MM.1S (cell line): ENCODE measurements at regions not wholly inside any gene's neighbourhood (a gene's known extent, or its start where the extent isn't known, plus 50 kb on each side); places are given as distances from the start of the nearest gene placed in this dataset.

Experiments
- EZH2 ChIP-seq: fragments of 300-600 bp; sonication (generic); optimal IDR thresholded peaks from 2 replicates; pipeline ENCODE3; 2017; ENCODE audit warnings: low read depth, mild to moderate bottlenecking, antibody characterized with exemption, low read length, mixed read lengths
- EZH2phosphoT487 ChIP-seq: fragments of 300-600 bp; sonication (generic); IDR thresholded peaks from 2 replicates; pipeline ENCODE4 v1.6.1; 2018; ENCODE audit warnings: antibody characterized with exemption, low read length
- TF ChIP-seq, protein P1 (sequence below): fragments of 300-600 bp; sonication (generic); IDR thresholded peaks from 2 replicates; pipeline ENCODE4 v1.5.1; 2016; ENCODE audit warnings: antibody characterized with exemption, low read length, mixed read lengths

DNA sequence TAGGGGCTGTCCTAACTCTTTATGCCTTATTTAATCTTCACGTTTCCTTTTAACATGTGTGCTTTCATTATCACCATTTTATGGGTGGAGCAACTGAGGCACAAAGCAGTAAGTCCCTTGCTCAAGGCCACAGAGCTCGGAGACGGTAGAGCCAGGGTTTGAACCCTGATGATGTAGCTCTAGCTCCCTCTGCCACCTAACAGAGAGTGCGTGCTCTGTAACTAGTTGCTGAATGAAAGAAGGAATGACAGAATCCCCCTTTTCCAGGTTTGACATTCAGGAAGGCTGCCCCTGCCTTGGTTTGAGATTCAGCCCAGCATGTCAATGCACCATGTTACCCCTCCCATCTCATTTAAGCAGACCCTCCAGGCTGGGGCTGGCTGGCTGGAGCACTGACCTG is 193.3 kb upstream of the NAV2 start:
- TF ChIP-seq, protein P1, sequence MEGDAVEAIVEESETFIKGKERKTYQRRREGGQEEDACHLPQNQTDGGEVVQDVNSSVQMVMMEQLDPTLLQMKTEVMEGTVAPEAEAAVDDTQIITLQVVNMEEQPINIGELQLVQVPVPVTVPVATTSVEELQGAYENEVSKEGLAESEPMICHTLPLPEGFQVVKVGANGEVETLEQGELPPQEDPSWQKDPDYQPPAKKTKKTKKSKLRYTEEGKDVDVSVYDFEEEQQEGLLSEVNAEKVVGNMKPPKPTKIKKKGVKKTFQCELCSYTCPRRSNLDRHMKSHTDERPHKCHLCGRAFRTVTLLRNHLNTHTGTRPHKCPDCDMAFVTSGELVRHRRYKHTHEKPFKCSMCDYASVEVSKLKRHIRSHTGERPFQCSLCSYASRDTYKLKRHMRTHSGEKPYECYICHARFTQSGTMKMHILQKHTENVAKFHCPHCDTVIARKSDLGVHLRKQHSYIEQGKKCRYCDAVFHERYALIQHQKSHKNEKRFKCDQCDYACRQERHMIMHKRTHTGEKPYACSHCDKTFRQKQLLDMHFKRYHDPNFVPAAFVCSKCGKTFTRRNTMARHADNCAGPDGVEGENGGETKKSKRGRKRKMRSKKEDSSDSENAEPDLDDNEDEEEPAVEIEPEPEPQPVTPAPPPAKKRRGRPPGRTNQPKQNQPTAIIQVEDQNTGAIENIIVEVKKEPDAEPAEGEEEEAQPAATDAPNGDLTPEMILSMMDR, result no peak
- no peak for TF ChIP-seq EZH2
- TF ChIP-seq EZH2phosphoT487, result no peak
